SK-N-SH treated with all-trans-retinoic acid at 6 μM for 48 hours (cell line): ENCODE measurements at regions not wholly inside any gene's neighbourhood (a gene's known extent, or its start where the extent isn't known, plus 50 kb on each side); places are given as distances from the start of the nearest gene placed in this dataset.

Source experiments
- ESRRG ChIP-seq: fragments of 250-450 bp; sonication (Bioruptor Pico); IDR thresholded peaks from 2 replicates; pipeline ENCODE4 v1.6.1; 2021; ENCODE audit warnings: mild to moderate bottlenecking
- RARB ChIP-seq: fragments of 250-450 bp; sonication (Bioruptor Pico); IDR thresholded peaks from 2 replicates; pipeline ENCODE4 v1.8.0; 2021; ENCODE audit warnings: mild to moderate bottlenecking, moderate library complexity
- TOX ChIP-seq: fragments of 250-450 bp; sonication (Bioruptor Pico); IDR thresholded peaks from 2 replicates; pipeline ENCODE4 v1.8.0; 2021; ENCODE audit warnings: mild to moderate bottlenecking, moderate library complexity, borderline replicate concordance
- ZFP3 ChIP-seq: fragments of 250-450 bp; sonication (Bioruptor Pico); IDR thresholded peaks from 2 replicates; pipeline ENCODE4 v1.5.0; 2020; ENCODE audit warnings: mild to moderate bottlenecking, moderate library complexity
- ZNF565 ChIP-seq: fragments of 450-650 bp; formaldehyde crosslinking; conservative IDR thresholded peaks from 2 replicates; pipeline ENCODE4 v1.5.0; 2020; ENCODE audit warnings: low read depth, mild to moderate bottlenecking, moderate library complexity
- TF ChIP-seq, protein P1 (sequence below): fragments of 250-450 bp; sonication (Bioruptor Pico); IDR thresholded peaks from 2 replicates; pipeline ENCODE4 v1.5.1; 2020; ENCODE audit warnings: low read depth, mild to moderate bottlenecking, moderate library complexity

DNA sequence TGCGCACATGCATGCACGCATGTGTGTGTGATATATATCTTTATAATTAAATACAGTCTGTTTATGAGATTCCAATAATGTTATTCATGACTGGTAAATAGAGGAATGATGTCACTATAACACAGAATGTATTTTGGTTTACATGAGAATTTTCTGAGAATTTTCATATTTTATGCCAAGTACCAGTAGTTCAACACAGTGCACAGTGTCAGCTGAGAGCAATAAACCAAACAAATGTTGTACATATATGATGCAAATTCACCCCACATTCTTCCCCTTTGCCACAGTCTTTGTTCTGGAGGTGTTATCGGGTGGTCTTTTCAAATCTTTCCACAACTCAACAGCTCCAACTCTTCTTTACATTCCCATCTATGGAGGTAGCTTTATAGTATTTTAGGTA is 462.2 kb upstream of the GRM3 start:
- TF ChIP-seq TOX (CRISPR knock-in tag): no peak
- TF ChIP-seq ZNF565 (CRISPR knock-in tag): no peak
- TF ChIP-seq, protein P1, sequence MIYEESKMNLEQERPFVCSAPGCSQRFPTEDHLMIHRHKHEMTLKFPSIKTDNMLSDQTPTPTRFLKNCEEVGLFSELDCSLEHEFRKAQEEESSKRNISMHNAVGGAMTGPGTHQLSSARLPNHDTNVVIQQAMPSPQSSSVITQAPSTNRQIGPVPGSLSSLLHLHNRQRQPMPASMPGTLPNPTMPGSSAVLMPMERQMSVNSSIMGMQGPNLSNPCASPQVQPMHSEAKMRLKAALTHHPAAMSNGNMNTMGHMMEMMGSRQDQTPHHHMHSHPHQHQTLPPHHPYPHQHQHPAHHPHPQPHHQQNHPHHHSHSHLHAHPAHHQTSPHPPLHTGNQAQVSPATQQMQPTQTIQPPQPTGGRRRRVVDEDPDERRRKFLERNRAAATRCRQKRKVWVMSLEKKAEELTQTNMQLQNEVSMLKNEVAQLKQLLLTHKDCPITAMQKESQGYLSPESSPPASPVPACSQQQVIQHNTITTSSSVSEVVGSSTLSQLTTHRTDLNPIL (CRISPR knock-in tag): no peak
- TF ChIP-seq ZFP3 (CRISPR knock-in tag): no peak
- TF ChIP-seq RARB (CRISPR knock-in tag): no peak
- no peak for TF ChIP-seq ESRRG
